Lung microvascular endothelial cell (primary cell): ENCODE measurements at regions not wholly inside any gene's neighbourhood (a gene's known extent, or its start where the extent isn't known, plus 50 kb on each side); places are given as distances from the start of the nearest gene placed in this dataset.
A peak's percentile ranks its signal among the peaks of the same experiment; 100 is the strongest.
"Not testable (repeated sequence)": the region's sequence is repeated elsewhere in the genome, so short reads cannot be mapped to it uniquely, and the experiment has no call there.

Experiments
- DNase-seq, 2 donors: peaks; one replicate each; pipeline versions ENCODE4 v3.0.0 to v3.0.0-alpha.2; 2010; ENCODE audit warnings: low read depth in 2 of 2

DNA sequence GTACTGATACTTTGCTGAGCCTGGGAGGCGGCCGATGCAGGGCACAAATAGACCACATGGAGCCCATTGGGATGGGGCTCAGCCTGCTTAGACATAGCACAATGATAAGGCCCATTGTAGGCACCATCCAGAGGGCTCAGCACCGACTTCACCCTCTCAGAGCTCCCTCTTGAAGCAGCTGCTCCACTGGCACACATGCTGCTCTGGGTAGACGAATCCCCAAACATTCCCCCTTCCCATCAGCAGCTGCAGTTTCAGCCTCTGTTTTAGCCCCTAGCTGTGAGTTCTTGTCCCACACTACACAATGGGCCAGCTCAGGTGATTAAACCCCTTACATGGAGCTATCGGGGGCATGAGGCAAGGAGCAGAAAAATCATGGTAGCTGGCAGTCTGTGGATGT is 174.1 kb downstream of the RGS9 start:
- no peak for DNase-seq

DNA sequence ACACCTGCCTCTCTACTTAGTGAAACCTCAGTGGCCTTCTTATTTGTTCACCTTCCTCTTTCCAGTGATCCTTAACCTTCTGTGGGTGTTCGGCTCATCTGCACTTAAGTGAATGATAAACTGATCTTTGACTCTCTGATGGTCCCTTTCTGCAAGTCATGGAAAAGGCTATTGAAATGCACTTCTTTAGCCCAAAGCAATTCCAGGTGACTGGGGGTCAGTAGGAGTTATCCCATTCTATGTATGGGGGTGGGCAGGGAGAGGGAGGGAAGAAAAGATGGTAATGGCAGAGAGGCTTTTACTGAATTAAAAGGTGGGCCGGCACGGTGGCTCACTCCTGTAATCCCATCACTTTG is 170.8 kb downstream of the RGS9 start:
- no peak for DNase-seq

- no peak for DNase-seq
Measured at GRCh38 chr17:65307081-65307960, 170.2 kb downstream of the RGS9 start.

- no peak for DNase-seq
Measured at GRCh38 chr17:65305778-65306177, 168.6 kb downstream of the RGS9 start.

- DNase-seq: no peak
Measured at GRCh38 chr17:65305116-65305515, 167.9 kb downstream of the RGS9 start.

GRCh38 chr17:65301882-65302281 is 164.7 kb downstream of the RGS9 start:
- not testable (repeated sequence) for DNase-seq

DNA sequence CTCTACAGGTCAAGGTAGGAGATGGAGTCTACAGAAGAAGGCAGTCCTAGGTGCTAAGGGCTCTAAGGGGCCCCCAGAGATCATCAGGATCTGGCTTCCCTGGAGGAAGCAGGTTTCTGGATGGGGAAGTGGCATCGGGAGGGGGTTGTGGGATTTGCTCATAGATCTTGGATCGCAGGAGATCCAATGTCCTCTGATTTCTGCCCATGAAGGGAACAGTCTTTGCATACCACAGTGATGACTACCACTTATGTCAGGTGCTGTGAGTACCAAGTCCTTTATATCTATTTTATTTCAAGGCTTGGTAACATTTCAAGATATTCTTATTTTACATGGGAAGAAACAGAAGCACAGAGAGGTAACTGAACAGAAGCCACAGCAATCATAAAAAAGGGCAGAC is 164.0 kb downstream of the RGS9 start:
- no peak for DNase-seq

DNA sequence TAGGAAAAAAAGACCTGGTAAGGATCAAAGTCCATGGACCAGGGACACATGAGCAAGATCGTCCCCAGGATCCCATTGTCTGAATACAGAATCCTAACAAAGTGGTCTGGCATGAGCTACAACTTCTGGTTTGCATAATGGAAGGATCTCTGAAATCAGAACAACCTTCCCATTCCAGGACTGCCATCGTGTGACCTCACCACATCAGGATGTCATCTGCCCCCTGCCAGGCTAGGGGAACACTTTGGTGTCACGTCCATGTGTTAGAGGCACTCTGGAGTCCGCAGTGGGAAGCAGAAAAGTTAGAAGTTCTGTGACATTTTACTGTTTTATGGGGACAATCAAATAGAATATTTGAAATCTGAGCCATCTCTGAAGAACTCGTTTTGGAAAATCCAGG is 160.7 kb downstream of the RGS9 start:
- DNase-seq: no peak

DNA sequence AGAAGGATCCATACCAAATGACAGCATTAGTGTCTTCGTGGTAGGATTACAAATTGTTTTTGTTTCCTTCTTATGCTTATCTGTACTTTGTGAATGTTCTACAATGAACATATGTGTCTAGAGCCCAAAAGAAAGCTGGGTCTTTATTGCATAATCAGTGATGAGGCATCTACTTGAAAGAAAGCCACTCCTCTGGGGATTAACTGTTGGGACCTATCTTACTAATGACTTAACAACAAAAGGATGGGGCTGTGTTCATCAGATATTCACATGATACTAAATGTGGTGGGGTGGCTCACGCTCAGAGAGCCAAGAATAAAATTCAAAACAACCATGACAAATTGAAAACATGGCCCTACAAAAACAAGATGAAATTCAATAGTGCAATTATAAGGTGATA is 160.2 kb downstream of the RGS9 start:
- DNase-seq: no peak

GRCh38 chr17:65294181-65294719 is 157.1 kb downstream of the RGS9 start:
- DNase-seq: peak; percentile 83 to 84

DNA sequence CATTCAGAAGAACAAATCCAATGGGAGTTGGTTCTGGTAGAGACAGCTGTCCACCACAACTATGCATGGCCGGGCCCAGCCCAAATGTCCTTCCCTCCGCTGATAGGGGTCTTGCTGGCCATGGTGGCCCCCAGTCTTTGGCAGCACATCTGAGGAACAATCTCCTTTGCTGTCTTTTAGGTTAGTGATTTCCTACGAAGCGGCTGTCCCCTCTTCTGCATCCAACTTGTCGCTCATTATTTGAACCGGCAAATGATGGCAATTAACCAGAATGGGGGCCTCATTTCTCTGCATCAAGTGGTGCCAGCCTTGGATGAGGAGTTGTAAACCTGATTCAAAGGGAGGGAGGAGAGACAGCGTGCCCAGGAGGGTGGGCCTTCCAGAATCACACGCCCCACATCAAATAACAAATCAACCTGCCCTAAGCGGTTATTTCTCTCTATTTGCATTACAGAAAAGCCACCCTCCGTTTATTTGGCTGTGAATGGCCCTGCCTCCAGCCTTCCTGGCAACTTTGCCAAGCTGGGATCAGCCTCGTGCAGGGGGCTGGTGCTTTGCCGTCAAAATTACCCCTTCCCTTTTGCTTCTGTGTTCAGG is 156.5 kb downstream of the RGS9 start:
- no peak for DNase-seq

DNA sequence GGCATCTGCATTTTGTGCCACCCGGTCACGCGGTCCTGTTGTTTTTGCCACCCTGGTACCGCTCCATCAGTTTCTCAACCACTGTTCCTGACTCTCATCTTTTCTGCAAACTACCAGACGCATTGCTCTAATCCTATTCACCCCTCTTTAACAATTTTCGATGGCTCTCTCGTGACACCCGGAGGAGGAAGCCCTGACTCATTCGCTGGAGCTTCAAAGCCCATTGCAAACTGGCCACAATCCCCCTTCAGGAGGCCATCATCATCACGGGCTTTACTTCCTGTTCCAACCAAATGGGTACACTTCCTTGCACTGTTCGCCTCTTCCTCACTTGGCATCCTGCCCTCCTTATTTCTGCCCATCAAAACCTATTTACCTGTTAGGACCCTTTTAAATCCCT is 155.3 kb downstream of the RGS9 start:
- peak; percentile 71 to 73 for DNase-seq

DNA sequence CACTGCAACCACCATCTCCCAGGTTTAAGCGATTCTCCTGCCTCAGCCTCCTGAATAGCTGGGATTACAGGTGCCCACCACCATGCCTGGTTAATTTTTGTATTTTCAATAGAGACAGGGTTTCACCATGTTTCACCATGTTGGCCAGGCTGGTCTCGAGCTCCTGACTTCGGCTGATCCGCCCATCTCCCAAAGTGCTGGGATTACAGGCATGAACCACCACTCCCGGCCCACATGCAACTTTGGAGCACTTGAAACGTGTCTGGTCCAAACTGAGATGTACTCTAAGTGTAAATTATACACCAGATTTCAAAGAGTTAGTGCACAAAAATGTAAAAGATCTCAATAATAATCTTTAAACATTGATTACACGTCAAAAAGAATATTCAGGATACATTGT is 154.1 kb downstream of the RGS9 start:
- DNase-seq: not testable (repeated sequence)

DNA sequence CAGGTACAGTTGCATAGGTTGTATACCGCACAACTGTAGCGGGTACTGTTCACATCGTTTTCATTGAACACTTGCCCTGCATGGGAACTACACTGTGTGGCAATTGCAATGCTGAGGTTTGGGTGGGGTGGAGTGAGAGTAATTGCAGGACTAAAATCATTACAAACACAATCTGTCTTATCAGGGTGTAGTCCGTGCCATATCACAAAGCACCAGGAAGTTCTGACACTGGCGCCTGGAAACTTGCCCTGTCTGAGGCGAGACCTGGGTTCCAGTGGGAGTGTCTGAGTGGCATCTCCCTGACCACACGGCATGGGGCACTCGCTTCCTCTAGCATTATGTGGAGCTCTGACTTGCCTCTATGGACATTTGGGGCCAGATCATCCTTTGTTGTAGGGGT is 153.4 kb downstream of the RGS9 start:
- DNase-seq: peak; percentile 8 to 13

GRCh38 chr17:65290056-65290455 is 152.9 kb downstream of the RGS9 start:
- peak in 1 of 2 donors; percentile 34 for DNase-seq

DNA sequence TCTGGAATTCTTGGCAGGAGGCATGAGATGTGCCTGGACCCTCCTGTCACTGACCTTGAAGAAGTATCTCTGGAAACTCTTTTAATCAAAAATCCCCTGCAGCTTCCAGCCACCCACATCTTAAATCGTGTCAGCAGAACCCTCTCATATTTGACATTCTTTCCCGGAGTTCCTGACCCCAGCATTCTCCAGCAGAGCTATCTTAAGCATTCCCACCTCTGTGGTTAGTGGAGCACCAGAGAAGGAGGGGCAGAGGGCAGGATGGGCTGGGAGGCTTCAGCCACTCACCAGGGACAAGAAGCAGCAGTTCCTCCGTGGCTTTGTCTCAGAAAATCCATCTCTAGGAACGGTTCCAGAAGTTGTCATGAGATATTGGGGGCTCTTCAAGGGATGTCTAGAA is 149.9 kb downstream of the RGS9 start:
- peak in 1 of 2 donors; percentile 21 for DNase-seq

GRCh38 chr17:65283704-65284103 is 146.5 kb downstream of the RGS9 start:
- peak in 1 of 2 donors; percentile 75 for DNase-seq

DNA sequence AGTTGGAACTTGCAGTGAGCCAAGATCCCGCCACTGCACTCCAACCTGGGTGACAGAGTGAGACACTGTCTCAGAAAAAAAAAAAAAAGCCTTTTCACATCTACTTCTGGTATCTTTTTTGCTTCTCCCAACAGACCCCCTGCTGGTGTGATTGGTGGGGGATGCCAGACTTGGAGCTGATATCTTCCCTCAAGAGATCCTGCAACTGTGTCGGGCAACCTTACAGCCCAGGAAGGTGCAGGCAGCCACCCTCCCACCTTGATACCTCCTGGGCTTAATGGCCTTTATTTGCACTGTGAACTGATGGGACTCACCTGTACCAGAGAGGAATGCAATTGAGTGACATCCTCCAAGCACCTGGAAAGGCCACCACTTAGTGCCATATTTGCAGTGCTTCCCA is 142.3 kb downstream of the RGS9 start:
- DNase-seq: no peak

DNA sequence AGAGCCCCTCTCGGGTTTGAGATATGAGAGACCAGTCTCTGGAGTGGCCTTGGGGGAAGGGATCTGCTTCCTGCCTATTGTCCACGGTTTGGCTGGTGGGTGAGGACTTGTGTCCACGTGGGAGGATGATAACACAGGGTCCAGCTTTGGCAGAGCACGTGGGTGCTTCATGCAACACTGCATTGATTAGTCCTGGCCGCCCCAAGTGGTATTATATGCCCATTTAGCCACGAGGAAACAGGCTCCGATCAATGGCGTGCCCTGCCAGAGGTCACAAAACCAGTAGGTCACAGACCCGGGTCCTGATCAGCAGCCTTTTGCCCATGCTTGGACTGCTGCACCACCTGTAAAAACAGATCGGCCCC is 141.6 kb downstream of the RGS9 start:
- DNase-seq: no peak

- peak; percentile 73 to 84 for DNase-seq
Measured at GRCh38 chr17:65278050-65278819, 141.1 kb downstream of the RGS9 start.

DNA sequence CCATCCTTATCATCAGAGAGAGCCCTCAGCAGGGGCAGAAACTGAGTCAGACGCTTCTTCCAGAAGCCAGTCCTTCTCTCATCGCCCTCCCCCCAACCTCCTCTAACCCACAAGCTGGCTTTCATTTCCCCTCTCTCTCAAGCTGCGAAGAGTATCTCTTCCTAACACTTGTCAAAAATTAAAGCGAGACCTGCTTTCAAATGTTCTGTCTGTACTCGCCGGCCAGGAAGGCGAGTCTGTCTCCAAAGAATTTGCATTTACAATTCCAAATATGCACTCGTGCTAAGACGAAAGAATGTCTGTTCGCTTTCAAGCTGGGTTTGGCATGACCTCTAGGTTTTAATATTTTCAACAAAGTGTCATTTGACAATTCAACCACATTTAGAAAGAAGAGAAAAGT is 140.4 kb downstream of the RGS9 start:
- no peak for DNase-seq
